NCI-H526 treated with DMSO at 0.1 percent for 48 hours (cell line): ENCODE measurements at regions not wholly inside any gene's neighbourhood (a gene's known extent, or its start where the extent isn't known, plus 50 kb on each side); places are given as distances from the start of the nearest gene placed in this dataset.
"Not testable (repeated sequence)": the region's sequence is repeated elsewhere in the genome, so short reads cannot be mapped to it uniquely, and the experiment has no call there.

Source experiments
- DNase-seq: peaks from one replicate; lab custom pipeline; 2025; lab: John Stamatoyannopoulos, UW

- no peak for DNase-seq
Observed at GRCh38 chr7:41428381-41428780, 274.5 kb downstream of the INHBA start.

- DNase-seq, result no peak
Observed at GRCh38 chr7:41425926-41426325, 277.0 kb downstream of the INHBA start.

- no peak for DNase-seq
Observed at GRCh38 chr7:41421056-41421455, 281.8 kb downstream of the INHBA start.

- DNase-seq, result no peak
Observed at GRCh38 chr7:41420421-41420820, 282.5 kb downstream of the INHBA start.

GRCh38 chr7:41418337-41418736 lies 284.6 kb downstream of the INHBA start:
- DNase-seq, result no peak

- no peak for DNase-seq
Observed at GRCh38 chr7:41416208-41416595, 286.7 kb downstream of the INHBA start.

GRCh38 chr7:41415471-41416207 lies 287.3 kb downstream of the INHBA start:
- no peak for DNase-seq

- no peak for DNase-seq
Observed at GRCh38 chr7:41415051-41415450, 287.8 kb downstream of the INHBA start.

- DNase-seq, result no peak
Observed at GRCh38 chr7:41404375-41405074, 298.4 kb downstream of the INHBA start.

GRCh38 chr7:41403291-41403690 lies 299.6 kb downstream of the INHBA start:
- DNase-seq, result no peak

- DNase-seq, result no peak
Observed at GRCh38 chr7:41401833-41402232, 301.1 kb downstream of the INHBA start.

GRCh38 chr7:41399171-41399570 lies 303.7 kb downstream of the INHBA start:
- no peak for DNase-seq

GRCh38 chr7:41391818-41392217 lies 311.1 kb downstream of the INHBA start:
- no peak for DNase-seq

GRCh38 chr7:41388933-41389332 lies 314.0 kb downstream of the INHBA start:
- DNase-seq, result not testable (repeated sequence)

- no peak for DNase-seq
Observed at GRCh38 chr7:41385996-41386395, 316.9 kb downstream of the INHBA start.

- no peak for DNase-seq
Observed at GRCh38 chr7:41384418-41384817, 318.5 kb downstream of the INHBA start.

GRCh38 chr7:41383596-41383995 lies 319.3 kb downstream of the INHBA start:
- no peak for DNase-seq

- DNase-seq, result no peak
Observed at GRCh38 chr7:41378156-41378555, 324.7 kb downstream of the INHBA start.

- no peak for DNase-seq
Observed at GRCh38 chr7:41375582-41375981, 327.3 kb downstream of the INHBA start.

- DNase-seq, result no peak
Observed at GRCh38 chr7:41374150-41374848, 328.6 kb downstream of the INHBA start.

- no peak for DNase-seq
Observed at GRCh38 chr7:41367967-41368882, 334.7 kb downstream of the INHBA start.

GRCh38 chr7:41351091-41351490 lies 351.8 kb downstream of the INHBA start:
- DNase-seq, result no peak
